HG02571 (cell line): ENCODE measurements at regions not wholly inside any gene's neighbourhood (a gene's known extent, or its start where the extent isn't known, plus 50 kb on each side); places are given as distances from the start of the nearest gene placed in this dataset.

Source experiments
- ATAC-seq: cut with Tn5 transposase; IDR thresholded peaks from one replicate; pipeline ENCODE4 v1.9.1; 2021; ENCODE audit warnings: mild to moderate bottlenecking, moderate library complexity; ENCODE audit not compliant: unreplicated experiment

DNA sequence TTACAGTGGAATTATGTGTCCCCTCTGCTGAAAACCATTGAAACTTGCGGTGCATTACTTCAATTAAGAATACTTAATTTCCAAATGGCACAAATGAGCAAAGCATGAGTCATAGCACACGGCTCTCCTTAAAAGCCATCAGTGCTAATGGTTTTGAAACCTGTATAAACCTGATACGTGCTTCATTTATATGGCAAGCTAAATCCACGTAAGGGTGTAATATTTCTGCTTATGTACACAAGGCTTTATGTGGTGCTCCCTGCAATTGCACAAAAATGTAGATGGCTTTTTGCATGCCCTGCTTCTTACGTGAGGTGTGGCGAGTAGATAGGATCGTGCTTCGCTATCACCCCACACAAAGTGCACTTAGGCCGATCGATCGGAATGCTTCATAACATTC is 840.9 kb downstream of the GALR1 start:
- no peak for ATAC-seq

DNA sequence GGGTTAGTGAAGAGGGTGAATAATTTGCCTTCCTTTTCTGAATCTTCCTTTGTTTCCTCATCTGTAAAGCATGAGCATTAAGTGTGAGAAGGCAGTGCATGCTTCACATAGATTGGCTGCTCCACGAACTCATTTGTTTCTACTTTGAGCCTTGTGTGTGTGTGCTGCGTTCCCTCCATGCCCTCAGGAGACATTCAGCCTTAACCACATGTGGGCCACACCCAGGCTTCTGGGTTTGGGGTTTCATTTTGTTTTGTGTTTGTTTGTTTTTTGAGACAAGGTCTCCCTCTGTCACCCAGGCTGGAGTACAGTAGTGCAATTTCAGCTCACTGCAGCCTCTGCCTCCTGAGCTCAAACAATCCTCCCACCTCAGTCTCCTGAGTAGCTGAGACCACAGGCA is 843.3 kb downstream of the GALR1 start:
- ATAC-seq: no peak

DNA sequence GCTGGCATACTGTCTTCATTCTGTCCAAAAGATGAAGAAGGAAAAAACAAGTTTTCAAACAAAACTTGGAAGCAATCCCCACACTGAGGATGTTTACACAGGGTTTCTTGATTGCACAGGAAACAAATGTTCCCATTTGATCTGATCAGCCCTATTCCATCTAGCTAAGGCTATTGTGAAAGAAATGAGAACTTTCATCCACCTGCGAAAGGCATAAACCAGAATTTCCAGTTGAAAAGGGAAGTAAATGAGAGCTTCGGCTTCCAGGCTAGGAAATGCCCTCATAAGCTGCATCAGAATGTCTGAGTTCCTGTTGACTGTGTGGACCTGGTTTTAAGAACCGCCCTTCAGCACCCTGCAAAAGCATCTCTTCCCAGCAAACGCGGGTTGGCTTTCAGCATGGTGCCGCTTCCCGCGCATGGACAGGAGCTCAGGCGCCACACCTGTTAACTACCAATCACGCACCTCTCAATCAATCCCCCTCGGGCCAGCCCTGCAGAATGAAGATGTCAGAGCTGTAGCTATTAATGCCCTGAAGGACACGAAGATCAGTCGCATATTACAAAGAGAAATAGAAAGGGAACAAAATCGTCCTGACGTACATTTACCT is 850.4 kb downstream of the GALR1 start:
- ATAC-seq: no peak

DNA sequence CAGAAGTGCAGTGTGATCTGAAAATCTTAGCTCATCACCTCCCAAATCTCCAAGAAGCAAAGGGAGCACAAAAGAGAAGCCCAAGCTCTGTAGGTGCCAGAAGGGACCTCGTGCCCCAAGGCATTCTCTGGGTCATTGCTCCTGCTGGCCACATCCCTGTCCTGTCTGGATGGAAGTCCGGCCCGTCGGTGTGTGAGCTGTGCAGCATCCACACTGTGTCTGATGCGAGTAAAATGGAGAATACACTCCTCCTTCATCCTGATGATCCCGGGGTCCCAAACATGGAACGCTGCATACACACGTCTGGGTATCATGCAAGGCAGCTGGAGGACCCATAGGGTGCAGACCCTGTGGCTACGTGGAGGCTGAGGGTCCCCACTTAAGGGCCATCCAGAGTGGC is 851.4 kb downstream of the GALR1 start:
- no peak for ATAC-seq

DNA sequence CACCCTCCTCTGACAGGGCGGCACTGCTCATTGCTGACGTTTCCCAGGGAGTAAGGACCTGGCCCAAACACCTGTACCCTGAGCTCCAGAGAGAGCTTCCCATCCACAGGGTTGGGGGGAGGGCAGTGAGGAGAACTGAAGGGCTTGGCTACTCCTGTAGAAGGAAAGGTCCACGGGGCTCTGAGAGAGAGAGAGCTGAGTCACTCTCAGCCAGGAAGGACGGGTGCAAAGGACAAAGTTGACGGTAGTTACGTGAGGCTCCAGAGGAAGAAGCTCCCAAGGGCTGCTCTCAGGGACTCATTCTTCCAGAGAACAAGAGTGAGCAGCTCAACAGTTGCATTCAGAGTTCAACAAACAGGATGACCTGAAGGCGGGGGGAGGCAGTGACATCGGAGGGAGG is 852.5 kb downstream of the GALR1 start:
- no peak for ATAC-seq

DNA sequence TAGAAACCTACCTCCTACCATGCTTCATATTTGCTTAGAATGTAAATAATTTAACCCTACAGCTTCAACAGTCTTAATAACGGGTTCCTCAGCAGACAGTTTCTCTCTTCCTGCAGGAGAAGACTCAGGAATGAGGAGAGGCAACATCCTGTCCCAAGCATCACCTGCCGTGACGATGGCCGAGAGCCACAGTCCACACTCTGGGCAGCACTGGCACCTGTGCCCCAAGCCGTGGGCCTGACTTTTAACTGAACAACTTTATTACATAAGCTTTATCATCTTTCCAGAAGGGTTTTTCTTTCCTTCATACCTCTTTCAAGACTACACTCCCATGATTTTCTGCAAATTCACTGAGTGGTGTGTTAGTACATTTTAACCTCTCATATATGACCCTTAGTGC is 856.0 kb downstream of the GALR1 start:
- ATAC-seq: no peak

DNA sequence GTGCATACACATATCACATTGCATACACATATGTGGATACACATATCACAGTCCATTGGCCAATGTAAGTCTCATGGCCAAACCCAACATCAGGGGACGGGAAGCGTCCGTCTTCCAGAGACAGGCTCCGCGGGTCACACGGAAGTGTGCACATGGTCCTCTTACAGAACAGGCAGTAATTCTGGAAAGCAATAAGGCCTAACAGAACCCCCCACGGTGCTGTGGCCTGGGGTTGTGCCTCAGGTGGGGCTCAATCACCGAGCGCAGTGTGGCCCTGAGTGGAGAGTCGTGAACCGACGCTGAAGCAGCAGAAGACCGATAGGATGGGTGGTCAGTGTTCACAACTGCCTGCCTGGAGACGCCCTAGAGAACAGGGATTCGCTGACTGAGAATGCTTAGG is 857.3 kb downstream of the GALR1 start:
- no peak for ATAC-seq

DNA sequence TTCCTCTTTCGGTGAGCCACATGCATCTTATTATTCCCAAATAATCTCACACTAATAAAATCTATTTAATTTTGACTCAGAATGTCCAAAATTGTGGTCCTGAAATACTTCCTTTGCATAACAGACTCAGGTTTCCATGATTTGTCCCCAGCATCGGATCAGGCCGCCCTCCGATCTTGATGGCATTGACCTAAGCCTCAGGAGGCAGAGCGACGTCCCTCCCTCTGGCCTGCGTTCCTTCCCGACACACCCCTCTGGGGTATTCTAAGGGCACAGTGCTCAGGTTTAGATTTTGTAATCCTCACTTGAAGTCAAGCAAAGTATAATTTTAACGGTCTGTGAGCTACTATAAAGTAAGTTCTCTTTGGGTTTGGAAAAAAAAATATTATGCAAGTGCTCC is 857.7 kb downstream of the GALR1 start:
- no peak for ATAC-seq

DNA sequence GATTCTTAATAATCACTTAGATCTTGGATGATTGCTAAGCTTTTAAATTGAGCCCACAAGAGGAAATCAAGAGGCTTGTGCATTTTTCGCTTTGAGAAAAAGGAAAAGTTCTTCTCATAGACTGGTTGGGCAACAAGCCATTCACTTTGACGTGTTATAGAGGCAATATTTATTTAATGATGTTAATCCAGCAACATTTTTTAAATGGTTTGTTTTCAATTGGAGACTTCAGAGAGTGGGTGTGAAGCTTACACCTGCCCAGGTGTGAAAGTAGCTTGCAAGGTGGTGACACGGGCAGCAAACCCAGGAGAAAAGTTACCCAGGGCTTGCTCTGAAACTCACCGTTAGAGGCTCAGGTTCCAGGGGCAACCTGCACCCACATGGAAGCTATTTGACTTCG is 858.9 kb downstream of the GALR1 start:
- ATAC-seq: no peak

DNA sequence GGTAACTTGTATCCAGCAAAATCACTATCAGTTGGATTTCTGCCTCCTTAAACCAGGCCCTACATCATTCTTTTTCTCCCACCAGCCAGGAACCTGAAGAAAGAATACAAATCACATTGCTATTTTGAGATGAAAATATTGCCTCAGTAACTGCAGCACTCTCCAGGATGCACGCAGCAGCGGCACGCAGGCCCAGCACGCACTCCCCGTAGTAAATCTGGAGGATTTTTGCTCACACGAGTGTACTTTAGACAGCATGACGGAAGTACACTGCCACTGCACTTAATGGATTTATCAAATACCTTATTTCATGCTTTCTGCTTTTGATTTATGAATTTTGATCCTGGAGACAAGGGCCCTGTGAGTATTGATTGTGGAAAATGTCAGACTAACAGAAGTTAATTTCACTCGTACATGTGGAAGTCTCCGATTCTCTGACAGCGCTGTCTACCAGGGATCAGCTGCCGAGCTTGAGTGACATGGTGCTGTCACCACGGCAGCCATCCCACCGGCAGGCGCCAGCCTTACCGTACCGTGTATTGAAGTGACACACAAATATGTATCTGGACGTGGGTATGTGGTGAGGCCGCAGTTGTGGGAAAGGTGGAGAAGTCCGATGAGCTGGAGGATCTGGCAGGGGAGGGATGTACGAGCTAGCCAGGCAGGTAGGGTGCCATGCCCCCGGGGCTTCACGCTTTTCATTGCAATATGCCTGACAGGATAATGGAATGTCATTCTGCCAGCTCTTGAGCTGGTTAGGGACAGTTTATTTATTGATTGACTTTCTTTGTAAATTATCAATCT is 863.7 kb downstream of the GALR1 start:
- ATAC-seq: no peak

DNA sequence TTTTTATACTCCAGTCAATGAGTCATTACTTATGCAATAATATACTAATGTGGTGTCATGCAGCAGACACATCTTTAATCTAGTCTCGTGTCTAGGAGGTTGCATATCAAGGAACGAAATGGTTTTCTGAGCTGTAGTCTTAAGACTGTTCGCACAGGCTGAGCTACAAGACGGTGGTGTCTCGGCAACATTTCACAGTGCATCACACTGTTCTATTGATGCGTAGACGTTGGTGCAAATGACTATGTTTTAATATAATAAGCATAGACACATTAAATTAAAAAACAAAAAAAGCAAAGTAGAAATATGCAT is 864.2 kb downstream of the GALR1 start:
- no peak for ATAC-seq

DNA sequence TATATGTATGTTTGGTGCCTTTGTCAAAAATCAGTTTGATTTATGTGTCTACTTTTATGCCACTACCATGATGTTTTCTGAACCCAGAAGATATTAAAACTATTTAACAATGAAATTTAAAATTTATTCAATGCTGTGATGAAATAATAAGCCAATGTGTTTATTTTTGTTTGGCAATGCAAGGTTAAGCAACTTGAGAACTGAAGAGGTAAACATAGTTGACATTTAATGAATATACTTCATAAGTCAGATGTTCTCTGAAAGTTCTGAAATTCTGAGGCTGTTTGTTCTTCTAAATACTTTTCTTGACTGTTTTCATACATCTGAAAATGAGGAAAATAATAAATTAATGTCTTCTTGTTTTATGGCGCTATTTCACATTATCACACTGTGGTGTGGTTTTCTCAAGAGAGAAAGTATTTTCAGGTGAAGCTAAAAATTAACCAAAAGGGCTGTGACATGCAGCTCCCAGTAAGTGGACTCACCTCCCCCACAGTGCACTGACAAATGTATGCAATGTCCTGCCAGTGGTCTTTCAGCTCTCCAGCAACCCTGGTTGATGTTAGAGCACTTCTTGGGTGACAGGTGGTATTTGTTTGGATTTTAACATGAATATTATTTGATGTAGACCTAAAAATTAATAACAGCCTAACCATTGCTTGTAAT is 863.6 kb upstream of the SALL3 start:
- no peak for ATAC-seq

DNA sequence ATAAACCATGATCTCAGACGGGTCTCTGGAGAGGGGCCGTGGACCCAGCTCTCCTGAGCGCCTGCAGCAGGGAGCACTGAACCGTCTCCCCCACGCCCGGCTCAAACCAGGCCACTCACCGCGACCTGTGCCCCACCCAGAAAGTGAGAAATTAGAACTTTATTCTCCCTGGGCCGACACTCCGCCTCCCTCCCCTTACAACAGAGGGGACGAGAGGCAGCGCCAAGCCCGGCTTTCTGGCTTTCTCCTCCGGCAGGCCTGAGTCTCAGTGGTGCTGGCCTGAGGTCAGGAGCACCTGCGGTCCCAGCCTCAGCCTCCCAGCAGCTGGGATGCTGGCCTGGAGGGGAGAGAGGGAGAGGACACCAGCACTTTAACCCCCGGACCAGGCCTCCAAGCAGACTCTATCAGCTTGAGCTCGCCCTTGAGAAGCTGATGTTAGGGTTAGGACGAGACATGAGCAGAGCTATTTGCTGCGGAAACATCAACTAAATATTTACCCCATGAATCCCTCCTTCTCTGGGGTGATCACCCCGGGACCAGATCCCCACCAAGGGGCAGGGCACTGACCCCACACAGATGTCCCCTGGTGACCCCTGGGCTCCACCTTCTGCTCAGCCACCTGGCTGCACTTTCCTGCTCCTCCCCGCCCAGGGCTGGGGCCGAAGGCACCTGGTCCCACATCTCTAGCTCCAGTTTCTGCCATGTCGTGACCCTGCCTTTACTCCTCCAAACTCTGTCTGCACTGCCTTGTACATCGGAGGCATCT is 856.3 kb upstream of the SALL3 start:
- ATAC-seq: no peak

DNA sequence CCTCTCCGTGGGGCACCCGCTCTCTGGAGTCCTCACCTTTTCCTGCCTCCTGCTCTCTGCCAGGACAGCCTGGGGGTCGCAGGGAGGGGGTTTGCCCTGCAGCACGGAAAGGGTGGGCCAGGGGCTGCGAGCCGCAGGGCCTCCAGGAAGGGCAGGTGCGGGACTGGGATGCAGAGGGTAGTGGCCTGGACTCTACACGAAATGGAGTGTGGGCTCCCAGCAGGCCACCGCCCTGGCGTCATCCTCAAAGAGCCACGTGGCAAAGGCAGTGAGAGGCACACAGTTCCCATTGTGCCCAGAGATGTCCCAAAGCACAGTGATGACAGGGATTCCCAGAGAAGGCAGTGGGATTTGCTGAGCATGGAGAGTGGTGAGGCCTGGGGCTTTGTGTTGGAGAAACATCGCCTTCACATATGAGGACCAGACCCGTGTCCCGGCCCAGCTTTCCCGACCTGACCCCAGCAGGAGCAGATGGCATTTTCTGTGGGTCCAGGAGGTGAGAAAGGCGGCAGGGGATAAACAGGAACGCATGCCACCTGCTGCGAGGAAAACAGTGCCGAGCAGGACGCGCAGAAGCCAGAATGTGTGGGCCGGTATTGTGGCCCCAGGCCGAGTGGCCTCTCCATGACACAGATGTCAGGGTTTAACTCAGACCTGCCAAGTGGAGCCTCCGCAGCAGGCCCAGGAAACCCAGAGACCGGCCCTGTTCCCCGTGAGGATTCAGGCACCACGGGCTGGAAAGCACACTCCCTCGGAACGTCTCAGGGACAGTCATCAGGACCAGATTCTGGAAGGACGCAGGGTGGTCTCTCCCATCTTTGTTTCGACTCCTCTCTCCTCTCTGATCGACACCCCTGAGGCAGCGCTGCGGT is 855.5 kb upstream of the SALL3 start:
- ATAC-seq: no peak

DNA sequence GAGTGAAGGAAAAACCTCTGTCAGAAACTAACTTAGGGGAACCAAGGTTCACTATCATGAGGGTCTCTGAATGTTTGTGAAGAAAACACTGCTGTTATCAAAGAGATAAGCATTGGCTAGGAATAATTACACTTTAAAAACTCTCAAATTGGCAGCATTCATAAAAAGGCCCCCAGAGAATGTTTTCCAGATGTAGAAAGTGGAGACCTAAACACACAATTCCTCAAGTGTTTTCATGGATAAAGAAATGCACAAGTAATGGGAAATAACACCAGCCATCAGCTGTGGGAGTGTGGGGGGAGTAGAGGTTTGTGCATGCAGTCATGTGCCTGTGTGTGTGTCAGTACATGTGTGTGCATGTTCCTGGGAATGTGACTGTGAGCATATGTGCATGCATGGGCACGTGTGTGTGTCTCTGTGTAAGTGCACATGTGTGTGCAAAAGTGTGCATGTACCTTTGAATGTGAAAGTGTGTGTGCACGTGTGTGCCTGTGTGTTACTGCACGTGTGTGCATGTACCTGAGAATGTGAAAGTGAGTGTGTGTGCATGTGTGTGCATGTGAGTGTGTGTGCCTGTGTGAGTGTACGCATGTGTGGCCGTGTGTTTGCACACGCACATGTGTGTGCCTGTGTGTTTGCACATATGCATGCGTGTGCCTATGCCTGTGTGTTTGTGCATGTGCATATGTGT is 854.3 kb upstream of the SALL3 start:
- ATAC-seq: no peak

DNA sequence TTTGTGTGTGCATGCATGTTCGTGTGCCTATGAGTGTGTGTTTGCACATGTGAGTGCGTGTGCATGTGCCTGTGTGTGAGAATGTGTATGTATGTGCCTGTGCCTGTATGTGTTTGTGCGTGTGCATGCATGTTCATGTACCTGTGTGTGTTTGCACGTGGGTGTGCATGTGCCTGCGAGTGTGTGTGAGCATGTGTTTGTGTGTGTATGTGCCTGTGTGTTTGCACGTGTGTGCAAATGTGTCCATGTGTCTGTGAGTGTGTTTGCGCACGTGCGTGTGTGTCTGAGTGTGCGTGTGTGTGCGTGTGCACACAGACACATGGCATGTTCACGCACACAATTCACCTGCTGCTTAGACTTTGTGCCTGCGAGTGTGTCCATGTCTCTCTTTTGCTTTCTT is 853.5 kb upstream of the SALL3 start:
- no peak for ATAC-seq

DNA sequence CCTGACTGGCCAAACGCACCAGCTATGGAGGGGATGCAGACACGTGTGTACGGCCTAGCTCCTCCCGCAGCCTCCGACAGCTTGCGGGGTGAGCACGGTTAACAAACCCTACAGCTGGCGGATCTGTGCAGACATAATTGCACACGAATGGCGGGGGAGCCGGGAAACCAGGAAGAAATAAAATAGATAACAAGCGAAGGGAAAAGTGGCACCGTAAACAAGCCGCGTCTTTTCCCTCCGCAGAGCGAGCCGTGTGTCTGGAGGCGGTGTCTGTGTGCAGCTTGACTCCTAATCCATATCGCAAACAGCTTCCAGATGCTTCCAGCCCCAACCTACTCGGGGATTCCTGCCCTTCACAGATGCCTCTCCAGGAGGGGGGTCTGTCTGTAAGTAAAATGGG is 853.1 kb upstream of the SALL3 start:
- no peak for ATAC-seq

DNA sequence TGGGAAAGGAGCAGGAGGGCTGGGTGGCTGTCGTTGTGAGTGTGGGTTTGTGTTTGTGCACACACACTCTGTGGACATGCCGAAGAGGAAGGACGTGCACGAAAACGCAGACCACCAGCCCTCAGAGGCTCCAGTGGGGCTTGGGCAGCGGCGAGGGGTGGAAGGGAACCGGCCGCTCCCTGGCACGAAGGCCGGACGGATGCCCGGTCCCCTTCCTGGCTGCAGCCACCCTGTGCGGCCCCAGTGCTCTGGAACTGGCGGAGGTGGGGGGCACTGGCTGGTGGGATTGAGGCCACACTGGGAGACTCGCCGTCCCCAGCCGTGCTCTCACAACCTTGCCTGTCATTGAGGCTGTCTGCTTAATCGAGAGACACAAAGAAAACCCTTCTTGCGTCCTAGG is 852.6 kb upstream of the SALL3 start:
- ATAC-seq: no peak

DNA sequence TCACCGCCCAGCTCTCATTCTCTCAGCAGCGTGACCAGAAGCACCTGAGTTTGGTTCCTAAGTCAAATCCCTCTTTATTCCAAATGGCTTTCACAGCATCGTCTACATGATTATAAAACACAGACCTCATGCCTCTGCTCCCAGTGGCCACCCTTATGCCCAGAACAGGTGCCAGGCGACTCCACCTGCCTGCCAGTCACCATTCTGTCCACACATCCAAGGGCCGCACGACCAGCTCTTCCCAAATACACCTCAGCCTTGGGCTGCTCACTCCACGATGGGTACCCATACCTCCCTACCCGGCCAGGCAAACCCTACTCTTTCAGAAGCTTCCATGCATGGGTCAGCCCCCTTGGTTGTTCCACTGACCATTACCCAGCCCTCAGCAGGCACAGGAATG is 851.6 kb upstream of the SALL3 start:
- ATAC-seq: no peak

DNA sequence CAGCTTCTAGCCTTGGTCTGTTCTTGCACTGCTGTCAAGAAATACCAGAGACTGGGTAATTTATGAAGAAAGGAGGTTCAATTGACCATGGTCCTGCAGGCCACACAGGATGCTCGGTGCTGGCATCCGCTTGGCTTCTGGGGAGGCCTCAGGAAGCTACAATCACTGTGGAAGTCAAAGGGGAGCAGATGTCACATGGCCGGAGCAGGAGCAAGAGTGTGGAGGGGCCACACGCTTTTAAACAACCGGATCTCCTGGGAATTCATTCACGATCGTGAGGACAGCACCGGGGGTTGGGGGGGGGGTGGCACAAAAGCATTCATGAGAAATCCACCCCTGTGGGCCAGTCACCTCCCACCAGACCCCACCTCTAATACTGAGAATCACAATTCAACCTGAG is 850.4 kb upstream of the SALL3 start:
- ATAC-seq: no peak
